NCI-H748 (cell line): ENCODE measurements at regions not wholly inside any gene's neighbourhood (a gene's known extent, or its start where the extent isn't known, plus 50 kb on each side); places are given as distances from the start of the nearest gene placed in this dataset.
A peak's percentile ranks its signal among the peaks of the same experiment; 100 is the strongest.

Experiments
- DNase-seq: peaks from one replicate; lab custom pipeline; 2025; ENCODE audit not compliant: unreplicated experiment; lab: John Stamatoyannopoulos, UW

DNA sequence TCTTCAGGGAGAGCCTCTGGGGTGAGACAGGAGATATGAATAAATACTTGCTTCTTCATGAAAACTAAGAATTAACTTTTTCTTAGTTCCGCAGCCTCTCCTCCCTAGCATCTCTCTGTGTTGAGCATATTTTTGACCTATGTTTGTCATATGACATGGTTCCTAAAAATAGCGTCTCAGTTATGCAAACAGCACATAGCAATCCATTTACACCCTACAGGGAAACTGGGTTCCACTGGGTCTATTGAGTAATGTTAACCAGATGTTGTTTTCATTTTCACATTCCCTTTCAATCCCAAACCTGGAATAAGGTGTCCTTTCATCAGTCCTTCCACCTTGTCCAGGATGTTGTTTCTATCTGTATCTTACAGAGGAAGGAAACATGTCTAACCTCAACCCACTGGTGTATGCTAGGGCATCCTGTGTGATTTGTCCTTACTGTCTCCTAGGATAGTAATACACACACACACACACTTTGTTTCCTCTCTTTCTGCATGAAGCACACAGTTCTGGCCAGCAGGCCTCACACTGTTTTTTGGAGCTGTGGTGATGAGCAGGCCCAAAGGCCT, 1543.5 kb downstream of the AACS start:
- DNase-seq = no peak

DNA sequence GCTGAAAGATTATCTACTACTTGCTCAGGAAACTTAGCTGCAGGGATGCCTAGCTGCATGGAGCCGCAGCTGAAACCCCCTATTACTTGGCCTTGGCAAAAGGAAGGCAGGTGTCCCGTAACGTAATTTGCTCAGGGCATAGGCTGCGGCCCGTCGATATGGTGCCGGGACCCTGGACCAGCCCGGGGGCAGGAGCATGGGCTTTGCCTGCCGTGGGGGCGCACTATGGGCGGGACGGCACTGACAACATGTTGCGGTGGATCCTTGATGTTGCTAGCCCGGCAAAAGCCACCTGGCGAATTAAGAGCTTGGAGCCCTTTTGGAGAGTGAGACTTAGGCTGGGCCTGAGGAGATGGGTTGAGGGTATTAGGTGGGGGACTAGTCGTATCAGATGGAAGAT, 1551.2 kb downstream of the AACS start:
- no peak for DNase-seq

DNA sequence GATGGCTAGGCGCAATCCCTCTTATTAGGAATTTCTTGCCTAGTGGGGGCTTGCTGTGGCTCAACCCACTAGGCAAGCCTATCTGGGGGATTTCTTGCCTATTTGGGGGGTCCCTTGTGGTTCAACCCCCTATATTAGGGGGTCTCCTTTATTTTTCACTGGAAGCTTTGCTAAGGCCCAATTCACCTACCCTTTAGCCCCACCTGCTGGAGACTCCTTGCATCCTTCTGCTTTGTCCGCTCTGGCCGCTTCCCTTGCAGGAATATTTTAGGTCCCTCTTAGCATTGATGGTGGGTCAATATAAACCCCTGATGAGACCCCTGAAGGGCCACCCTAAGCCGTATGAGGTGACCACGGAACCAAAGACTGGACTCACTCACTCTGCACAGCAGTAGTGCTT, 1552.1 kb downstream of the AACS start:
- no peak for DNase-seq

DNA sequence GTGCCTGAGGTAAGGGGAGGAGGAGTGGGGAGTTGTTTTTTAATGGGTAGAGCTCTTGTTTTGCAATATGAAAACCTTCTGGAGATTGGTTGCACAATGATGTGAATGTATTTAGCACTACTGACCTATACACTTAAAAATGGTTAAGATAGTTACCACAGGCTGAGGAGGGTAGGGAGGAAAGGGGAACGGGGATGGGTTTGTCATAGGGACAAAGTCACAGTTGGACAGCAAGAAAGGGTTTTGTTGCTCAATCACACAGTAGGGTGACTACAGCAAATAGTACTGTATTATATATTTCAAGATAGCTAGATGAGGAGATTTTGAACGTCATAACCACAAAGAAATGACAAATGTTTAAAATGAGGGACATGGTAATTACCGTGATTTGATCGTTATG, 1562.4 kb downstream of the AACS start:
- peak; percentile 90 for DNase-seq

DNA sequence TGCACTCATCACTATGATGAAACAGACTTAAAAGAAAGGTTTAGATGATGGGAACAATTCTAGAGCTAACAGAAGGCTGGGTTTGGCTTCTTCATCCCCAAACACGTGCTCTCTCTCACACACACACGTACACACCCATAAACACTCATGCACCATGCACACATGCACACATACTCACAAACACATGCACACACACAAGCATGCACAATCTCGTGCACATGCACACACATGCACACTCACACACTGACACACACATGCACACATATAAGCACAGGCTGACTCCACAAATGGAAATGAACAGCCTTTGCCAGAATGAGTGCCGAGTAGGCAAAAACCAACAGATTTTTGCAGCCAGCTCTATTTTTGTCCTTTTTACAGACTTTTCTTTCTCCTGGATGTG, 1571.6 kb downstream of the AACS start:
- DNase-seq = no peak

DNA sequence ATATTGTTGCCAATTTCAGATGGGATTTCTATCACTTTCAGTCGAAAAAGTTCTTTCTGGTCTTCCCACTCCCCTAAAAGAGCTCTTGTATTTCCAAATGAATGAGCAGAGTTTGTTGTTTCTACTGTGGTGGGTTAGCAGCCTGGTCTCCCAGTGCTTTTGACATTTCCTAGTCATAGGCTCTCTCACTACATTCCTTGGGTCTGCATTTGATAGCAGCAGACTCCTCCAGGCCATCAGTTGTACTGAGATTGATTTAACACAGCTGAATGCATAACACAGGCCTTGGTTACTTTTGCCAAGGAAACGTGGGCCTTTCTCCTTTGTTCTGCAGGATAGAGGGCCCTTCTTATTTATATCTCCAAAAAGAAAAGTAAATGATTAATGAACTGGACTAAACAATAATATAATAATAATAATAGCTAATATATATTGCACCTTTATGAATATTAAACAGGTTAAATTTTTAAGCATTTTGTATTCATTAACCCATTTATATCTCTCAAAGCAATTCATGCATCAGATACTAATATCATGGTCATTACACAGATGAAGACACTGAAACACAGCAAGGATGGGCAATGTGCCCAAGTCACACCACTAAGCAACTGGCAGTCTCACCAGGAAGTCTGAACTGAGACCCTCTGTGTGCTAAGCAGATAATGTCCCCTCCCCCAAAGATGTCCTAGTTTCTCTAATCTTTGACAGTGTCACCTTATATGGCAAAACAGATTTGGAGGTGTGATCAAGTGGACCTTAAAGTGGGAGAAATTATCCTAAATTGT, 1579.2 kb downstream of the AACS start:
- DNase-seq = no peak

DNA sequence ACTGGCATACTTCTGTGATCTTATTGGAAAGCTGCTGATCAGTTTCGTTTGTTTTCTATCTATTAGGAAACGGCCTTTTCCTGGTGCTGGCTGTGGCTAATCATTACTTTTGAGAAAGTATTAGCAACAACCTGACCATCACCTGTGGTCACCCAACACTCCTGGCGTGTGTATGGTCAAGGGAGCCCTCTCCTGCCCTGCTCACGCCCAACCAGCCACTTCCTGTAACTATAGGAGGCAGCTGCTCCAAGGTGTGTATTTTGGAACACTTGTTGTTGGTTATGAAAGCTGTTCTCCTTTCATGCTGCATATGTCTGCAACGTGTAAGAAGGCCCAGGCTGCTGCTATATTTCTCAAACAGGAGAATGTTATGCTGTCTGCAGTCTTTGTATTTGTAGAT, 1582.8 kb downstream of the AACS start:
- DNase-seq = peak; percentile 46

DNA sequence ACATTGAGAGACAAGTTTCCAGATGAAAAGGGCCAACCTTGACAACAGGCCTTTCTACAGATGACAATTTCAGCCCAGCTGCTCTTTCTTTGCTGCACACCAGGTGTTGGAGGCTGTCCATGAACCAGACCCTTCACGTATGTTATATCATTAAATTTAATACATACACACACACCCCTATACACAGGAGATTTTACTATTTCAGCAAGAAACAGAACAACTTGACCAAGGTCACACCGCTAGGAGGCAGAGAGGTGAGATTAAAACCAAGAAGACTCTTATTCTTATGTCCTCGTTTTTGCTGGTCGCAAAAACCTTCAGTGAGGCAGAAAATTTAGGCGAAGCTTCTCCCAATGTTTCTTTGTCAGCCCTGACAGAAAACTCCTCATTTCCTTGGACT, 1585.9 kb downstream of the AACS start:
- DNase-seq = no peak

DNA sequence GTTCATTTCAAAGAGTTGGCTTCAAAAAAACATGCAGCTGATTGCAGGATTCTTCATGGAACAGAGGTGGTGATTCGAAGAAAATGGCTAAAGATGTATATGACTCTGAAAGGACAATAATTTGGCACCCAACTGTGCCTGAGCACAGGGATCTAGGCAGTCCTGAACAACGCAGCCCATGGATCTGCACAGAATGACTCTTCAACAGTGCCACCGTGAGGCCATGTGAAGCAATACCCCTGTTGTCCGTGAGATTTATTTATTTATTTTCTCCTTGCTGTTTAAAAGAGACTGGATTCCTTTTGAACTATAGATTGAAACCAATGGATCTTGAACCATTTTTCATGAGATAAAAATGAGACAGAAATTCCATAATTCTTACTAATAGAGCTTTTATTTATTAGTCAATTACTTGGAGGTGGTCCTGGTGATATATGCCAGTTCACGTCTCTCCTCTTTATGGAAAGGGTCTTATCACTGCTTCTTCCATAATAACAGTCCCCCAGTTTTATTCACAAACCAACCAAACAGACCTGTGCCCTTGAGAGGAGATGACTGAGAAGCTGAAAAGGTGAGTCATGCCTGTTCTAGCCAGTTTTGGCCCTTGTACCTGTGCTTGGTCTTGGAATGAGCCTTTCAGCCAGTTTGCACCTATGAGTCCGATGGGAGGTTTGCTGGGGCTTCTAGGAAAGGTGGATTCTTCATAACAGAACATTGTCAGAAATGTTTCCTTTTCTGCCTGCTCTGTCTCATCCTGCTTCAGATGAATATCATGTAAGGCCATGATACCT, 1598.3 kb downstream of the AACS start:
- peak; percentile 92 for DNase-seq

DNA sequence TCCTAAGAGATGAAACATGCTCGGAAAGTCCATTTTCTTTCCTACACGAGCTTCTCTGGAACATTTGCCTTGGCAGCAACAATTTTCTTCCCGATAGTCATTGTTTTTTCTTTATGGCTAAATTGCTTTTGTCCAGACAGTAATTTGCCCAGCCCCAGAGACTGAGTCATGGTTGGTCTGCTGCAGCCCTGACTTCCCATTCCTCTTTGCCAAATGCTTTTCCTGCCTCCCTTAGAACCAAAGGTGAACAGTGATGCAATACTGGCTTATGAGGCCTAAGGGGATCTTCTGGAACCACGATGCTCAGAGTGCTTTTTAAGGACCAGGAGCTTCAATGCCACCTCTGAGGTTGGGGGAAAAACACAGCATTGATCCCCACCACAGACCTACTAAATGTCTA, 1599.6 kb upstream of the TMEM132C start:
- DNase-seq = no peak

DNA sequence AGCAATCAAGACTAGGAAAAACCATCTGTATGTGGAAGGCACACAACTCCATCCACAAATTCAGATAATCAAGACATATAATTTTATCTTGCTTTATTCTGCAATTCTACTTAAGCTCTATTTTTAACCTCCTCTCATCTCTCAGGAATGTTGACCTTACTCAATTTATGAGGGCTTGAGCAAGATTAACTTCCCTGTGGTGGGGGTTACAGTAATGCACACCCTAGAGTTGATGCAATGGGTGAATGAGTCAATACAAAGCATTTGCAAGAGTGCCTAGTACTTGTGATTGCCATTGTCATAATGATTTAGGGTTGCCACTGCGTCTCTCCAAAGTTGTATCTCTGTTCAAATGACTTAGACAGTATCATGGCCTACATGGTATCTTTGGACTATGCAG, 1598.4 kb upstream of the TMEM132C start:
- no peak for DNase-seq

DNA sequence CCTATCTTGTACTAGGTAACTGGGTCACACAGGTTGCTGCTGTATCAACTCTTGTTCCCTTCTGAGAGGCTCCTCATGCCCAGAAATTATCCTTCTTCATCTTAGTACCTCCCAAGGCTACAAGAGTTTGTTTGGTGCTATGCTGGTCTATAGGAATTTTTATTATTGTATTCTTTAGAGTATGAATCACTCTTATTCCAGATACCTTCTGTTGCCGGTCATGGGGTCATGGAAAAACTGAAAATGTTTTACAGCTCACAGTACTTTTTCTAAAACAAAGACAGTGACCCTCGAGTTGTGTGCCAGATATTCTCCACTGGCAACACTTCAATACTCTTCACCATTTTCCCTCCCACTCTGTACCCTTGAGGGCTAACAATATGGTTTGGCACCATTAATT, 1598.0 kb upstream of the TMEM132C start:
- no peak for DNase-seq

DNA sequence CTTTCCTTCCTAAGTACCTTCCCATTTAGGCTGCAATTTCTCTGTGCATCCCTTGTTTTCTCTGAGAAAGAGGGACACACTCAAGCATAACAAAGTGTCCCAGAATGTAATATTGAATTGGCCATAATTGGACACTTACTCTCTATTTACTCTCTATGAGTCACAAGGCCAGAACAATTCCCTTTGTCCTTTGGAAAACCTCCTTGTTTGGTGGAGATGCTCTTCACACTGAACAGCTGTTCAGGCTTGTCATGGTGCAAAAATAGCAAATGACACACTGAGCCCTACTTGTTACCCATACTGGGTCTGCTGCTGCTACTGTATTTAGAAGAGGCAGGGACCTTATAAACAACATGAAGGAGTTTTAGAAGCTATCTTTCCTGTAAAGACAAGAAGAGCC, 1590.5 kb upstream of the TMEM132C start:
- DNase-seq = peak; percentile 99

DNA sequence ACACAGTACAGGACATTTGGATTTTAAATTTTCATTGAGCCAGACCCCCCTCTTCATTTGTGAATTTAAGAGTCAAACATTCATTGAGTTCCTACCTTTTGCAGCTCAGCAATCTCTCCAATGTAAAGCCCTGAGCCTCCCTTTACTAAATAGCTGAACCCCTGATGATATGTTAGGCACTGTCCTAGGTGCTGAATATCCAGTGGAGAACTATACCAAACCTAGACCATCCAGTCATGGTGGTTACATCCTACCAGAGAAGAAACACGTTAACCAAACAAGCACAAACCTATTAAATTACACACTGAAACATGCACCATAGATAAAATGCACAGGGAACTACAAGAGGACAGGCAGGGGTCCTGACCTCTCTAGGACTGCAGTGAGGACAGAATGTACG, 1585.3 kb upstream of the TMEM132C start:
- no peak for DNase-seq

DNA sequence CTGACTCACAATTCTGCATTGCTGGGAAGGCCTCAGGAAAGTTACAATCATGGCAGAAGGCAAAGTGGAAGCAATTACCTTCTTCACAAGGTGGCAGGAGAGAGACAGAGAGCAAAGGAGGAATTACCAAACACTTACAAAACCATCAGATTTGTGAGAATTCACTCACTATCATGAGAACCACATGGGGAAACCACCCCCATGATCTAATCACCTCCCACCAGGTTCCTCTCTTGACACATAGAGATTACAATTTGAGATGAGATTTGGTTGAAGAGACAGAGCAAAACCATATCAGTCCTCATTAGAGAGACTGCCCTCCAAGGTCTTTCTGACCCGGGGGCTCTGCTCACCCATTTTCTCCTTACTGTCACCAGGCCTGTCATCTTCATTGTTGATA, 1582.3 kb upstream of the TMEM132C start:
- DNase-seq = no peak

DNA sequence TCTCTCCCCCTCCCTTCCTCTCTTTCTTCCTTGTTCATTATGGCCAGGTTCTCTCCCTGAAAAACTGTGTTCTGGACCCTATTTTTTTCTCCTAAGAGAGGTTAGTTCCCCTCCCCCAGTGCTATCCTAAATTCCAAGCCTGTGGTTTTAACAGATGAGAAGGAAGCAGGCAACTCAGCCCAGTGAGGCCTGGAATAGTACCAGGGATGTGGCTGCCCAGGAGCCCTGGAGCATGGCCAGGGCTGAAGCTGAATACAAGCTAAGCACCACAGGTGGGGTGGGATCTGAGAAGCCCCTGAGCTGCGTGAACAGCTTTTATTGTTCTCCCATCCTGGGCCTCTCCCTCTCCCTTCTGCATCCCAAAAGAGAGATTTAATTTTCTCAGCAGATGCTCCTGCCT, 1581.3 kb upstream of the TMEM132C start:
- DNase-seq = no peak

DNA sequence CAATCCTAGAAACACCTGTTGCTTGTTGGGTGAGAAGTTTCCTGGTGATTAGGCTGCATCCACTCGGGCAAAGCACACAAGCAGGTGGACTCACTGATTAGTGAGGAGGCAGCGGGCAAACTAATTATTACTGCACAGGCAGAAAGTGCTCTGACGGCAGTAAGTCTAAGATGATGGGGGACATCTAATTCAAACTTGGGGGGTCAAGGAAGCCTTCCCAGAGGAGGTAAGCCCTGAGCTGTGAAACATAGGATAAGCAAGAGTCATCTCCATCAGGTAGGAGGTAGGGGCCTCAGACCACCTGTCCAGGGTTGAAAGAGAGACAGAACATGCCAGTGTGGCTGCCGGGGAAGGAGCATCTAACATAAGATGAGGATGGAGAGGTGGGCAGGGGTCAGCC, 1578.4 kb upstream of the TMEM132C start:
- DNase-seq = no peak

DNA sequence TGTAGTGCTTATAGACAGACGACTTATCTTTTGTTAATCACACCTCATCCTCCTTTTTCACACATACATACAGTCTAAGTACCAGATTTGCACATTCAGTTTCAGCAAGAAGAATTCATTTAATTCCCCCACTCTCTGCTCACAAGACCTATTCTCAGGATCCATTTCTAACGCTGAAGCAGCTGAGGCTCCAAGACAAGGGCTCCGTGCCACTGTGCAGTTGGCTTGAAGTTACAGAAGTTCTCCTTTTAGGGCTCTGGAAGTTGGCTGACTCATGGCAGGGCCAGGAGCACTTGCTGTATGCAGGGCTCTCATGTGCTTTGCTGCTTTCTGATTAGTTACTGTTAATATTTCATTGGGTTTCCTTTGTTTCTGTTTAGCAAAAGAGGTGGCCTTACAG, 1566.9 kb upstream of the TMEM132C start:
- DNase-seq = no peak

DNA sequence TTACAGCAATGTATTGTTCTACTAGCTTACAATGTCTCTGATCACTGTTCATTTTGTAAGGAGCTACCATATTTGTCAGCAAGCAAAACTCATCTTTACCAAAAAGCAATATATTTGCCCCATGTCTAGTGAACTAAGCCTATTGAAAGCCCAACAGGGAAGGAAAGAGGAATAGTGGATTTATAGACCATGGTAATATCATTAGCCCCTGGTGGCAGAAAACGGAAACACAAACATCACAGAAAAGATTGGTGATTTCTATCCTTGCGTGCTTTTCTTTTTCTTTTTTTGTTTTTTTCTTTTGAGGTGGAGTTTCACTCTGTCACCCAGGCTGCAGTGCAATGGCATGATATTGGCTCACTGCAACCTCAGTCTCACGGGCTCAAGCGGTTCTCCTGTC, 1562.4 kb upstream of the TMEM132C start:
- no peak for DNase-seq

DNA sequence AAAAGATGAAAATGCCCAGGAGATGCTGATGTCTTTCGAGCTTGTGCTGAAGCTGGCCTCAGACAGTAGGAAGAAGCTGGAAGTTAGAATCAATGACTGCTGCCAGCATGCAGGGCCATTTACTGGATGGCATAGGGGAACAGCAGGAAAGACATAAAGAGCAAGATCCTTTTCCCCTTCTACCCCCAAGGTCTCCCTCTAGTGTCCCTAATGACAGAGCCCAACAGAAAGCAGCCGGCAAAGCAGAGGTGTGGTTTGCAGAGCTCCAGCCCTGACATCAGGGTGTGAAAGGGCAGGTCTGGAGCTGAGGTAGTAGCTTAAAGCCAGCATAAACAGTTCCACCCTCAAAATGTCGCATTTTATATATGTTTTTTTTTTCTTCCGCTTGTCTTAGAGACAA, 1560.7 kb upstream of the TMEM132C start:
- peak; percentile 36 for DNase-seq

DNA sequence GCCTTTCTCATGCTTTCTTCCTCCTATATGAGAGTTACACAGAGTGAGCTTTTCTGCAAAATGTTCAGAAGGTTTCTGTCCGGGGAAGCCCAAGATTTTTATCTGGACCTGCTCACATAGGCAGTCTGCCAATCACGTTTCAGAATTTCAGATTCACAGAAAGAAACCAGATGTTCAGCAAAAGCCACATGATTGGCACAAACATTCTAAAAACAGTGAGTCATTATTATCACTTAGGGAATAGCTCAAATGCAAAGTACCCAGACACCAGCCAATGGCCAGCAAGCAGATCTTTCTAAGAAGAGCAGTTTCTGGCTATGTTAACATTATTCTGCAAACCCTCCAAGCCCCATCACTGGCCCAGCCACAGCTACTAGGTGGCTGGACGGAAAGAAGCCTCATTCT, 1558.5 kb upstream of the TMEM132C start:
- DNase-seq = no peak

DNA sequence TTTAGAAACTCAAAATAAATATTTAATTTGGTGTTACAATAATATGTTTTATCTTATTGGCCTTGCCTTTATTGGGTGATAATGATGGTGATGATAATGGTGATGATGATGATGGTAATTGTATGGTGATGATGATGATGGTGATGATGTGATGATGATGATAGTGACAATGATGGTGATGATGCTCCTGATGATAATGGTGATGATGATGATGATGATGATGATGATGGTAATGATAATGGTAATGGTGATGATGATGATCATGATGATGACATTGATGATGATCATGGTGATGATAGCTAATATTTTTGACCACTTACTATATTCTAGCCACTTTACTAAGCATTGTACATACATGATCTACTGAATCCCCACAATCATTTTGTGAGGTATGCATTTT, 1548.6 kb upstream of the TMEM132C start:
- DNase-seq = no peak
